Stromal cell of bone marrow (primary cell): ENCODE measurements at regions not wholly inside any gene's neighbourhood (a gene's known extent, or its start where the extent isn't known, plus 50 kb on each side); places are given as distances from the start of the nearest gene placed in this dataset.
"Not testable (repeated sequence)": the region's sequence is repeated elsewhere in the genome, so short reads cannot be mapped to it uniquely, and the experiment has no call there.

Experiments
- DNase-seq: peaks from one replicate; pipeline ENCODE4 v3.0.0-alpha.2; 2012; ENCODE audit warnings: low read depth

GRCh38 chr1:26626994-26627393, 68.8 kb upstream of the ARID1A start:
- peak; percentile 43 for DNase-seq

GRCh38 chr1:26627954-26628353, 67.9 kb upstream of the ARID1A start:
- DNase-seq: no peak

GRCh38 chr1:26630634-26631033, 65.2 kb upstream of the ARID1A start:
- no peak for DNase-seq

GRCh38 chr1:26635800-26636199, 60.0 kb upstream of the ARID1A start:
- not testable (repeated sequence) for DNase-seq

- no peak for DNase-seq
Measured at GRCh38 chr1:26645734-26646133, 50.1 kb upstream of the ARID1A start.
